ENCODE measurements at regions not wholly inside any gene's neighbourhood (a gene's known extent, or its start where the extent isn't known, plus 50 kb on each side); places are given as distances from the start of the nearest gene placed in this dataset.

- no peak for ATAC-seq
These were observed 89.4 kb upstream of the GRIP1 start for GRCh38 chr12:66768293-66768692.

DNA sequence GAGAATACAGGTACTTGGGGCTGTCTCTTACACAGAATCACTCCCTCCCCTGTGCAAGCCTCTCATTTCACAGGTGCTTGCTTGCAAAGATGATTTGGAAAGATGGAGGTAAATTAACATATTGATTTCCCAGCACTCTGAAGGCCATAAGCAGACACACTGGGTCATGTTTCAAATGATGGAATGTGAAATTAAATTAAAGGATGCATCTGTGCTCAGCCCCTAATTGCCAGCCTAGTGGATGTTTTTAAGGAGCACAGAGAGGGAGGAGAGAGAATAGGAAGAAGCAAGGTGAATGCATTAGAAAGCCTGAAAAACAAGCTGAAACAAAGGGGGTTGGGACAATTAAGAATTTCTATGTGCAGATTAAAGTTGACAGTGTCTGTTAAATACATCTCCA, 96.1 kb upstream of the GRIP1 start:
- Histone ChIP-seq H3K4me2 (ENCODE audit: low read depth, low read length) (no peak overlapping the region), H3K4me3 (replicated peaks in 1 of 3; ENCODE audit: insufficient read depth in 1 of 3, low read depth in 2 of 3, low read length in 3 of 3) (no peak overlapping the region), H3K79me2 (ENCODE audit: insufficient read depth, low read length) (no peaks in the 10 kb centered on the region), H2AFZ (ENCODE audit: low read length) (no peak overlapping the region), H3K4me1 (ENCODE audit: insufficient read depth, low read length) (no peaks in the 10 kb centered on the region), H3K27me3 (ENCODE audit: control insufficient read depth in 1 of 2, insufficient read depth in 2 of 2, low read length in 2 of 2) (no peaks in the 10 kb centered on the region), H3K9ac (ENCODE audit: insufficient read depth, low read depth, low read length) (no peak overlapping the region), H4K20me1 (ENCODE audit: insufficient read depth, low read length) (no peaks in the 10 kb centered on the region), H3K27ac (ENCODE audit: extremely low read length, insufficient read depth, low read length) (no peak overlapping the region), H3K9me3 (ENCODE audit: low read length) (no peaks in the 10 kb centered on the region), H3K36me3 (replicated peaks in 1 of 2; ENCODE audit: control insufficient read depth in 1 of 2, insufficient read depth in 2 of 2, low read length in 2 of 2) (no peaks in the 10 kb centered on the region)
- no peak for ATAC-seq
- intact Hi-C loops (cut with micrococcal nuclease; ENCODE audit: unreplicated experiment) (no loop called here), in situ Hi-C loops (cut with HindIII; ENCODE audit: extremely low pct_ligation_motif_present, low pct_unique_long_range_greater_than_20kb) (no loop called here)
- no peak for DNase-seq (ENCODE audit: low spot score)
- POLR2A ChIA-PET = no interaction called here
- CTCF ChIA-PET (ENCODE audit: low intra/inter-chr PET ratio, low total read pairs) = no interaction called here
- no TSS peak for BruUV-seq (replicated peaks)
- FAIRE-seq = no peak
- TF ChIP-seq THAP11 (CRISPR knock-in tag; IDR thresholded peaks at IDR 0.05) = no peak
- no peak for TF ChIP-seq CHD2 (IDR thresholded peaks at IDR 0.05; ENCODE audit: low read depth, low read length)
- no peak for TF ChIP-seq KLF15 (CRISPR knock-in tag; IDR thresholded peaks at IDR 0.05; ENCODE audit: borderline replicate concordance)
- TF ChIP-seq IRX3 (CRISPR knock-in tag; IDR thresholded peaks at IDR 0.05; ENCODE audit: borderline replicate concordance, low read depth) = no peak
- TF ChIP-seq, protein P1, sequence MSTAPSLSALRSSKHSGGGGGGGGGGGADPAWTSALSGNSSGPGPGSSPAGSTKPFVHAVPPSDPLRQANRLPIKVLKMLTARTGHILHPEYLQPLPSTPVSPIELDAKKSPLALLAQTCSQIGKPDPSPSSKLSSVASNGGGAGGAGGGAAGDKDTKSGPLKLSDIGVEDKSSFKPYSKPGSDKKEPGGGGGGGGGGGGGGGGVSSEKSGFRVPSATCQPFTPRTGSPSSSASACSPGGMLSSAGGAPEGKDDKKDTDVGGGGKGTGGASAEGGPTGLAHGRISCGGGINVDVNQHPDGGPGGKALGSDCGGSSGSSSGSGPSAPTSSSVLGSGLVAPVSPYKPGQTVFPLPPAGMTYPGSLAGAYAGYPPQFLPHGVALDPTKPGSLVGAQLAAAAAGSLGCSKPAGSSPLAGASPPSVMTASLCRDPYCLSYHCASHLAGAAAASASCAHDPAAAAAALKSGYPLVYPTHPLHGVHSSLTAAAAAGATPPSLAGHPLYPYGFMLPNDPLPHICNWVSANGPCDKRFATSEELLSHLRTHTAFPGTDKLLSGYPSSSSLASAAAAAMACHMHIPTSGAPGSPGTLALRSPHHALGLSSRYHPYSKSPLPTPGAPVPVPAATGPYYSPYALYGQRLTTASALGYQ (CRISPR knock-in tag; IDR thresholded peaks at IDR 0.05) = no peak
- no peak for TF ChIP-seq TCF12 (IDR thresholded peaks at IDR 0.05)
- no peak for TF ChIP-seq TCF12 (CRISPR knock-in tag; IDR thresholded peaks at IDR 0.05)
- no peak for TF ChIP-seq CREB1 (IDR thresholded peaks at IDR 0.05)
- TF ChIP-seq CREB1 (CRISPR knock-in tag; IDR thresholded peaks at IDR 0.05) = no peak
- TF ChIP-seq ZBTB3 (CRISPR knock-in tag; IDR thresholded peaks at IDR 0.05; ENCODE audit: borderline replicate concordance, low read depth) = no peak

More at GRCh38 chr12:66768293-66768692, 89.4 kb upstream of the GRIP1 start:
- ChIA-PET CTCF (ENCODE audit: low intra/inter-chr PET ratio, low total read pairs) (no interaction called here), POLR2A (no interaction called here)
- no peak overlapping the region for H2AFZ ChIP-seq (ENCODE audit: low read length)
- H3K36me3 ChIP-seq (replicated peaks in 1 of 2; ENCODE audit: control insufficient read depth in 1 of 2, insufficient read depth in 2 of 2, low read length in 2 of 2) = no peaks in the 10 kb centered on the region
- no peaks in the 10 kb centered on the region for H3K9me3 ChIP-seq (ENCODE audit: low read length)
- H3K9ac ChIP-seq (ENCODE audit: insufficient read depth, low read depth, low read length) = no peak overlapping the region
- BruUV-seq (replicated peaks) = no TSS peak
- H3K4me3 ChIP-seq (replicated peaks in 1 of 3; ENCODE audit: insufficient read depth in 1 of 3, low read depth in 2 of 3, low read length in 3 of 3) = no peak overlapping the region
- no peaks in the 10 kb centered on the region for H3K79me2 ChIP-seq (ENCODE audit: insufficient read depth, low read length)
- WGBS (ENCODE audit: low lambda C conversion rate) = 34% methylated on average over 5 of the region's 5 CpGs
- FAIRE-seq (no peak), DNase-seq (ENCODE audit: low spot score) (no peak)
- in situ Hi-C loops (cut with HindIII; ENCODE audit: extremely low pct_ligation_motif_present, low pct_unique_long_range_greater_than_20kb) (no loop called here), intact Hi-C loops (cut with micrococcal nuclease; ENCODE audit: unreplicated experiment) (no loop called here)
- no peak overlapping the region for H3K4me2 ChIP-seq (ENCODE audit: low read depth, low read length)
- no peak overlapping the region for H3K27ac ChIP-seq (ENCODE audit: extremely low read length, insufficient read depth, low read length)
- H3K27me3 ChIP-seq (ENCODE audit: control insufficient read depth in 1 of 2, insufficient read depth in 2 of 2, low read length in 2 of 2) = no peaks in the 10 kb centered on the region
- TF ChIP-seq MAFF (IDR thresholded peaks at IDR 0.05; ENCODE audit: low read depth, low read length) (0 out of 2 replicates have a peak, but pooled peaks have one; percentile 31), ZHX1 (CRISPR knock-in tag; IDR thresholded peaks at IDR 0.05; ENCODE audit: low read depth) (no peak), MAFK (conservative IDR thresholded peaks at IDR 0.05 in 1 of 2, IDR thresholded peaks at IDR 0.05 in 1 of 2; ENCODE audit: low read length in 2 of 2) (peak; percentile 24 to 43; a peak in 3 of 4 replicates)
- no peaks in the 10 kb centered on the region for H3K4me1 ChIP-seq (ENCODE audit: insufficient read depth, low read length)
- no peaks in the 10 kb centered on the region for H4K20me1 ChIP-seq (ENCODE audit: insufficient read depth, low read length)

Data from HepG2 (cell line).